HG02759 (cell line): ENCODE measurements at regions not wholly inside any gene's neighbourhood (a gene's known extent, or its start where the extent isn't known, plus 50 kb on each side); places are given as distances from the start of the nearest gene placed in this dataset.
"Not testable (repeated sequence)": the region's sequence is repeated elsewhere in the genome, so short reads cannot be mapped to it uniquely, and the experiment has no call there.

Experiments used
- ATAC-seq: cut with Tn5 transposase; IDR thresholded peaks from one replicate; pipeline ENCODE4 v1.9.1; 2021; ENCODE audit warnings: mild to moderate bottlenecking, moderate library complexity; ENCODE audit not compliant: unreplicated experiment

DNA sequence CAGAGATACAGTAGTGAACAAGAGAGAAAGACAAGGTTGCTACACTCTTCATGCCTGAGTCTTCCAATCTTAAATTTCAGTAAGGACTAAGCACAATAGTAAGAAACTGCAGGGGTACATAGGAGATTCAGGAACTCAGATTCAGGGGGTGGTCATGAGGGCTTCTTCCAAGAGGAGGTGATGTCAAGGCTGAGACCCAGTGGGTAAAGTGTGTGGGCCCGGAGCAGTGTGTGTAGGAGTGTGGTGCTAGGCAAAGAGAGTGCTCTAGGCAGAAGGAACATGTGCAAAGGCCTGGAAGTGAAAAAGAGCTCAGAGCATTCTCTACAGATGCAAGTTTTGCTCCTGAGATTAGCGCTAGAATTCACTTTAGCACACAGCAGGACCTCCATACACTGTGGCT, 102.9 kb upstream of the SPATA12 start:
- no peak for ATAC-seq

DNA sequence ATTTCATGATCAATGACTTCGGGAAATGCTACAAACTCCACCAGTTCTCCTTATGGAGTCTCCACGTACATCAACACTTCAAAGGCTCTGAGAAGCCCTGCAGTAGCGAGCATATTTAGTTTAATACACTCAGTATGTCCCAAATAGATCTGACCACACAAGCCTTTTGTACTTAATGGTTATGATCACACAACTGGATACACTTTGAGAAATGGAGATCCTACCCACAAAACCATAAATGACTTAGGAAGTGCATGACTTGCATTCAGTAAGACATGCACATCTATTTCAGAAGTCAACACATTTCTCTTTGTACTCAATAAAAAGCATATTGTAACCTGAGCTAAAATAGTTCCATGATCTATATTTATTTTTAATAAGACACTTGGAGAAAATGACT, 103.6 kb upstream of the SPATA12 start:
- ATAC-seq = no peak

DNA sequence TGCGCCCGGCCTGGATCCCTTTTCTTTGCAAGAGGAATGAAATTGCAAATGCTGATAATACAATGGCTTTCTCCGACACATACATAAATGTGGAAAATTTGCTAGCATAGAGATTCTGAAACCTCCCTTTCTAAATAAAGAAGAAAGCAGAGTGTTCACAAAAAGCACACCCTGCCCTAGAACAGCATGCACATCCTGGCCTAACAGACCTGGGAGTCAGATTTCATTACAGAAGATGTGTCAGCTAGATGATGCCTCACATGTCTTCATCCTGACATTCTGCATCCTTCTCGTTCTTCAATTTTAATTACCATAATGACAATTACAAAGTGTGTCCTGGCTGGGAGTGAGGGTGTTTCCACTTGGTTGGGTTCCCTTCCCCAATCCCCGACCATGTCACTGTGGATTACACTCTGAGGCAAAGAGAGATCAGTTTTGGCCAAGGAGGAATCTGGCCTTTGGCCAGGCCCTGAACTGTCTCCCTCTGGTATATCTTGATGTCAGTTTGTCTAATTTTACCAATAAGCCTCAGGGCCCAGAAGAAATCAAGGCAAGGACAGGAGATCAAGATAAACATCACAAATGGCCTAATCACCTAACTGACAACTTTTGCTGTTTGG, 104.9 kb upstream of the SPATA12 start:
- no peak for ATAC-seq

DNA sequence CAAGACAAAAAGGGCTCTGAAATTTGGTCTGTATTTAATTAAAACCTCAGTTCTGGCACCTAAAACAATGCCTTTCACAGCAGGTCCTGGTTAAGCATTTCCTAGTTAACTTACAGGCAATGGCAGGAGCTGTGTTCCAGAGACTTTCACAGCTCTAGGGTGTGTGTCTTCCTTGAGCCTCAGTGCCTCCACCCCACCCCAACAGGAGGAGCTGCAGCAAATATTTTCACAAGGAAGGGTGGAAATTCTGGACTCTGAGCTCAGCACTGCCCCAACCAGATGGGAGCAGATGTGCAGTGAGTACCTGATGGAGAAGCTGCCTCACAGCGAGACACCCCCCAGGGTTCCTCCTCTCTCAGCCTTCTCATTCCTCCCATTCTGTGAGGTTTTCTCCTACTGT, 106.3 kb upstream of the SPATA12 start:
- ATAC-seq = no peak

DNA sequence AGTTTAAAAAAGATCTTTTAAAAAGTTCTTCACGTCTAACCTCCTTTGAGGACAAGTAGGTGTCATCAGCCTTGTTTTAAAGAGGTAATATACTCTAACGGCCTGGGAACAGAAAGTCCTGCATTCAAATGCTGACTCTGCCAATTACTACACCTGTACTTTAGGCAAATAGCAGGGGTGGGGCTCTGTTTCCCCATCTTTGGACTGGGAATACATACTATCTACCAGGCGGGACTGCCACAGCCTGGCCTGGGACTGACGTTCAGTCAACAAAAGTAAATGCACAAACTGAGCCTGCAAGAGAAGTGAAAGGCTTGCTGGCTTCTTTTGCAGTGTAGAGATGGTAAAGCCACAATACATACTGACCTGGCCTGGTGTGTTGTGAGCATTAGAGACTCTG, 107.6 kb upstream of the SPATA12 start:
- no peak for ATAC-seq

DNA sequence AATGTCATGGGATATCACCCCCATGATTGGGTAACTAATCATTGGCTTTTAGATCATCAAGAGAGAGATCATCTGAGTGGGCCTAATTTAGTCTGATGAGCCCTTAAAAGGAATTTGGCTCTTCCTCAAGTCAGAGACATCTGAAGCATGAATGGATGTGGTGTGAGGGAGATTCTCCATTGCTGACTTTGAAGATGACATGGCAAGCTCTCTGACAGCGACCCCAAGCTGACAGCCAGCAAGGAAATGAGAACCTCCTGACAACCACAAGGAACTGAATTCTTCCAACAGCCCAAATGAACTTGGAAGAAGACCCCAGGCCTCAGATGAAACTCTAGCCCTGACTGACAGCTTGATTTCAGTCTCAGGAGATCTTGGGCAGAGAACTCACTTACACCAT, 108.4 kb upstream of the SPATA12 start:
- no peak for ATAC-seq

DNA sequence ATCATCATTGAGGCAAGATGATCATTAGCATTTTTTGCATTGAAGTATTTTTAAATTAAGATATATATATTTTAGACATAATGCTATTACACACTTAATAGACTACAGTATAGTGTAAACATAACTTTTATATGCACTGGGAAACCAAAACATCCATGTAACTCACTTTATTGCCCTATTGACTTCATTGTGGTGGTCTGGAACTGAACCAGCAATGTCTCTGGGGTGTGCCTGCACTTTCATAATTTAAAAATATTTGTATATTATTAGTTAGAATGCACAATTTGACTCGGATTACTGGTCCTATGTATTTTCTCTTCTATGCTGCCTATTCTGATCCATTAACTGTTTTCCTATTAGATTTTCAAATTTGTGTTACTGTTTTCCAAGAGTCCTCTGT, 109.1 kb upstream of the SPATA12 start:
- ATAC-seq = no peak

DNA sequence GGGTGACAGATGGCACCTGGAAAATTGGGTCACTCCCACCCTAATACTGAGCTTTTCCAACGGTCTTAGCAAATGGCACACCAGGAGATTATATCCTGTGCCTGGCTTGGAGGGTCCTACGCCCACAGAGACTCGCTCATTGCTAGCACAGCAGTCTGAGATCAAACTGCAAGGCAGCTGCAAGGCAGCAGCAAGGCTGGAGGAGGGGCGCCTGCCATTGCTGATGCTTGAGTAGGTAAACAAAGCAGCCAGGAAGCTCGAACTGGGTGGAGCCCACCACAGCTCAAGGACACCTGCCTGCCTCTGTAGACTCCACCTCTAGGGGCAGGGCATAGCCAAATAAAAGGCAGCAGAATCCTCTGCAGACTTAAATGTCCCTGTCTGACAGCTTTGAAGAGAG, 115.1 kb upstream of the SPATA12 start:
- not testable (repeated sequence) for ATAC-seq

DNA sequence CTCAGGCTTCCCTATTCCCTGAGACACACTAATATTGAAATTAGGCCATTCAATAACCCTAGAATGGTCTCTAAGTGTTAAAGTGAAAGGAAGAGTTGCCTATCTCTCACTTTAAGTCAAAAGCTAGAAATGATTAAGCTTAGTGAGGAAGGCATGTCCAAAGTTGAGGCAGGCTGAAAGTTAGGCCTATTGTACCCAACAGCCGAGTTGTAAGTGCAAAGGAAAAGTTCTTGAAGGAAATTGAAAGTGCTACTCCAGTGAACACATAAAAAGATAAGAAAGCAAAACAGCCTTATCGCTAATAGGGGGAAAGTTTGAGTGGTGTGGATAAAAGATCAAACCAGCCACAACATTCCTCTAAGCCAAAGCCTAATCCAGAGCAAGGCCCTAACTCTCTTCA, 117.9 kb upstream of the SPATA12 start:
- ATAC-seq = peak; percentile 66

DNA sequence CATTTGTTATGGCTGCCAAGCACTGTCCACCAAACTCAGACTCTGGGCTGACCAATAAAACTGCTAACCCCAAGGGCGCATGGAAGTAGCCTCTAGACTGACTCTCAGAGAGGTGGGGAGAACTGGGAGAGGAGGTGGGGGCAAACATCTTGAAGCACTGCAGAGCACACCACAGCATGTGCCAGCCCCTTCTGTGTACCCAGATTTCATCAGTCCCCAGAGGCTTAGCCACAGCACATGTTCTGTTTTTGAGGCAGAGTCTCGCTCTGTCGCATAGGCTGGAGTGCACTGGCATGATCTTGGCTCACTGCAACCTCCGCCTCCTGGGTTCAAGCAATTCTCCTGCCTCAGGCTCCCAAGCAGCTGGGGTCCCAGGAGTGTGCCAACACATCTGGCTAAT, 119.5 kb upstream of the SPATA12 start:
- no peak for ATAC-seq

DNA sequence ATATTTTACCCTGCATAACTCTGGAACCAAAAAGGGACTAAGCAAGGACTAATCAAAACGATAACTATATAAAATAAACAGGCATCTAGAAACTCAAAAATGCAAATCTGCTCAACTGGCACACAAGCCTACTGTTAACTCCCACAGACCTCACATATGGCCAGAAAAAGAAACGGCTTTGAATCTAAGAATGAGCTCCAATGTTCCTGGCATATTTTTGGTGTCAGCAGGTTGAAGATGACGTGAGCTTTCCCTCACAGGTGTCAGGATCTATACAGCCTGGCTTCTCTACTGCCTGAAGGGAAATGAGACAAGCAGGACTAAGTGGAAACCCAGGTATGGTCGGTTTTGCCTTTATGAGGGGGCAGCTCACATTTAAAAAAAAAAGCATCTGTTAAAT, 120.1 kb upstream of the SPATA12 start:
- no peak for ATAC-seq

DNA sequence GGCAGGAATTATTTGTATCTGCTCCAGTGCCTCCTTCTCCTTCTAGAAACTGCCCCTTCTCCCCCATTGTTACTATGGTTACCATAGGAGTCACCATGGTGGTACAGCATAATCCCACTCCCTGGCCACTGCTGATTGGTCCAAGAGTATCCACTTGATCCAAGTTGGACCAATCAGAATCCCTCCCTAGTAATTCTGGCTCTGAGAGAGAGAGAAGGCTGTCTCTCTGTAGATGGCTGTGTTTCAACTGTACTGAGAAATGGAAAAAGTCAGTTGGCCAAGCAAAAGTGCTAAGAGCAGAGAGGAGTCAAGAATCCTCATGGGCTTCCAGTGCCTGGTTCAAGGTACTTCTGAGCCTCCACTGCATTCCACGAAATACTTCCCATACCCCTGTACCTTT, 120.6 kb upstream of the SPATA12 start:
- ATAC-seq = no peak

DNA sequence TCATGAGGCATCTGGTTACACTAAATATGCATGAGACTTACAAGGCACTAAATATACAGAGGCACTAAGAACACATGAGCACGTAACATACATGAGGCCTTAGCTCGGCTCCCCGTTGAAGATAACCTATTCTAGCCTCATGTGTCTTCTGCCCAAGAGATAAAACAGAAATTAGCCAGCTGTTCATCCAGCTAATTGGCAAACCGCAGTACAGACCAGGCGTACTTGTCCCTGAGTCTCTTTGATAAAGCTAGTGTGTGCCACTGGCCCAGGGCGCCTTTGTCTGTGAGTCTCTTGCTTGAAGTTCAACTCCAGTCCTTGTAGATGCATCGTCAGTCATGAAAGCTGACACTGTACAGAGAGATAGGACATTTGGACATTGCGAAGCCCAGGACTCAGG, 121.9 kb upstream of the SPATA12 start:
- ATAC-seq = no peak

DNA sequence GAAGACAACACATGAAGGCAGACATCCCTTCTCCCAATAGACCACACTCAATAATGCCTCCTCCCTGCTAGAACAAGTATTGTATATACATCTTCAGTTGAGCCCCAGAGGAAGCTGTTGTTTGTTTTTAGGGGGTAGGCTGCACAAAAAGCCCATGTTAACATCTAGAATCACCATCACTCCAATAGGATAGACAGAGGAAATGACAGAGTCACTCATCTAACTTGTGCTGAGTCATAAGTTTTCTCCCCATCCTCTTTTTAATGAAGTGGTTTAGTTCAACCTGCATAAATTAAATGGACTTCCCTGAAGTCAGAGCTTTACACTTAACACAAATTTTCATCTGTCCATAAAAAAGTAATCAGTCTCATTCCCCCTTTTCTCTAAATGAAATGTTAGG, 122.9 kb upstream of the SPATA12 start:
- no peak for ATAC-seq

DNA sequence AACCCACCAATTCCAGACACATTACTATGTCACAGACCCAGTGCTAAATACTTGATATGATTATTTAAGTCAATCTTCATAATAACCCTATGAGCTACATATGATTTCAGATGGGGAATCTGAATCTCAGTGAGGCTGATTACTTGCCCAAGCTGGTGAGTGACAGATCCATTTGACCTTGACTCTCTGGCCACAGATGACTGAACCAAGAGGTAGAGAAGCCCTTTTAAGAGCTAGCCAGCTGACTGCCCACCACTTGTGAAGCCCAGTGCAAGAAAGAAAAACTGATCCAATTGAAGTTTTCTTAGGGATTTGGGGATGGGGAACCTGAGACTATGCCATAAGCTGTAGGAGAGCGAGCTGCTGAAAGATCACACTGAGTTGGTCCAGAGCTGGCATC, 124.7 kb upstream of the SPATA12 start:
- no peak for ATAC-seq

DNA sequence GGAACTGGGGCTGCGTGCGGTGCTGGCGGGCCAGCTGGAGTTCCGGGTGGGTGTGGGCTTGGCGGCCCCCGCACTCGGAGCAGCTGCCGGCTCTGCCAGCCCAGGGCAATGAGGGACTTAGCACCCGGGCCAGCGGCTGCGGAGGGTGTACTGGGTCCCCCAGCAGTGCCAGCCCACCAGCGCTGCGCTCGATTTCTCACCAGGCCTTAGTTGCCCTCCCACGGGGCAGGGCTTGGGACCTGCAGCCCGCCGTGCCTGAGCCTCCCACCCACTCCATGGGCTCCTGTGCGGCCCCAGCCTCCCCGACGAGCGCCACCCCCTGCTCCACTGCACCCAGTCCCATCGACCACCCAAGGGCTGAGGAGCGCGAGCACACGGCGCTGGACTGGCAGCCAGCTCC, 126.0 kb upstream of the SPATA12 start:
- not testable (repeated sequence) for ATAC-seq

DNA sequence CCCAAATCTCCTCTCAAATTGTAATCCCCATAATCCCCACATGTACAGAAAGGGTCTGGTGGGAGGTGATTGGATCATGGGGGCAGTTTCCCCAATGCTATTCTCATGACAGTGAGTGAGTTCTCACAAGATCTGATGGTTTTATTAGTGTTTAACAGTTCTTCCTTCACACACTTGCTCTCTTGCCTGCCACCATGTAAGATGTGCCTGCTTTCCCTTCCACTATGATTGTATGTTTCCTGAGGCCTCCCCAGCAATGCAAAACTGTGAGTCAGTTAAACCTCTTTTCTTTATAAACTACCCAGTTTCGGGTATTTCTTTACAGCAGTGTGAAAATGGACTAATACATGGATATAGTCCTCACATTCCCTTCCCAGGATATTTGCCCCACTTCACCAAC, 126.7 kb upstream of the SPATA12 start:
- no peak for ATAC-seq

DNA sequence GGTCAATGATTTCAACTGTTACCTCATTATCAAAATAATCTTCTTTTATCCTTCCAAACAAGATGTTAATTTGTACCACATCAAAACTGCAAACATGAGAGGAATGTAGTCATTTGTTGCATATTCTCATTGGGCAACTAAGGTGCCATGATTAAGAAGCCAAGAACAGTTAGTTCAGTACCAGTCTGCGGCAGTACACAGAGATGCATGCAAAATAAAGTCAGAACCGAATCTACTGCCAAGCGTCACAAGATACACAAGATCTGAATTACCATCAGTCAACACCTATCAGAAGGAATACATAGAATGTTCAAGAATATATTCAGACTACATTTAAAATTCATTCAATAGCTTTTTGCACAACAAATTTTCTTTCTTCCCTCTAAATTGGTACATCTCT, 127.6 kb upstream of the SPATA12 start:
- ATAC-seq = no peak

DNA sequence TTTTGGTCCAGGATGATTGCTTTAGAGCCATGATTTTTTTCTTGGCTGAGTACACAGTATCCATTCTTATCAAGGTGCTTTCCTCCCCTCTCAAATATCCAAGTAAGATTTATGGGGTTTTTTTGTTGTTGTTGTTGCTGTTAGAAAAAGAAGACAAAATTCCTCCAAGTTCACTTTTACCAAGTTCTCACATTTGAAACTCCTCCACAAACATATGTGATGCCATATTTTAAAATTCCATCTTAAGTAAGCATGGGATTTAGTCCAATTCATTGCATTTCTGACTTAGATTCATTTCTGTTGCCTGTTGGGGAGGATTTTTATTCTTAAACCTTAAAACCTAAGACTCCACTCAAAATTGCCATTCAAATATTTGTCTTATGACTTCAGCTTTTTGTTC, 128.6 kb upstream of the SPATA12 start:
- no peak for ATAC-seq

DNA sequence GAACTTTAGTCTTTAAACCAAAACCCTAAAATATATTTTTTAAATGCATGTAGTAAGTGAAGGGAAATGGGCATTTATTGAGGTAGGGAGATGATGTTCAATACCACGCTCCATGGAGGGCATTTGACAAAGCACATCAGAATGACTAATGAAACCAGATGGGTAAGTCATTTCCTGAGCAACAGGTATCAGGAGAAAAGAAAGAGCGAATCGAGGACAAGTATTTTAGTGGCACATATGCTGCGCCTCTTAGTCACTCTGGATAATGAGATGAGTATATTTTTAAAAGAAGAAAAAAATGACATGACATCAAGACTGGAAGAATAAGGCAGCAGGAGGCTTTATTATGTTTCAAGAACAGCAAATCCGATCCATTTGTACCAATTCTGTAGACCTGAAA, 129.0 kb upstream of the ARHGEF3 start:
- no peak for ATAC-seq

DNA sequence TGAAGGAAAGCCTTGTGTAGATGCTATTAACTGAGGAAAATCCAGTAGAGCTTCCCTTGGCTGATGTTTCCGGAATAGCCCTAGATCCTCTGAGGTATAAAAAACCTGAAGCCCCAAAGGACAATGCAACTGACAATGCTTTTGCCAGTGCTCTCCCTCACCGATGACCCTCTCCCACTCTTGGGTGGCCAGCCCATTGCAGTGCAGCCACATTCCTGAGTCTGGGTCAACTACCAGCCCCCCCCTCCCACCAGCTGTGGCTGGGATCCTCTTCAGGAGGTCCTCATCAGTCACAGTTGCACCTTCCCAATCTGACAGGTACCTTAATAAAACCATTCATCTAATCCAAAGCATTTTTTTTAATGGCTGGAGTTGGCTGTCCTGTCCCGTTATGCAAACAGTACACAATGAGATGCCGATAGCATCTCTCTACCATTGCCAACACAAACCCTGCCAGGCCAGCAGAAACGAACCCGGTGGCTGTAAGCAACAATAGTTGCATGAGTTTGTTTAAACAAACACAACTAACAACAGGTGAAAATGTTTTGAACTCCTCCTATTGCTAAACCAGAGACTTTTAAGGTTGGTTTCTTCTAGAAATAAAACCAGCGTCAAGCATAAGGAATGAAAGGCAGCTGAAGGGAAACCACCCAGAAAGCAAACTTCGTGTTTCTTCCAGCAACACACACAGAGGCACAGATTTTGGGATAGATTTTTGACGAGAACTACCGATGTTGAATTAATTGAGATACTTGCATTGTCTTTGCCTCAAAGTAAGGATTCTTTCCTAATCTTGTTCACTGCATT, 128.3 kb upstream of the ARHGEF3 start:
- no peak for ATAC-seq

DNA sequence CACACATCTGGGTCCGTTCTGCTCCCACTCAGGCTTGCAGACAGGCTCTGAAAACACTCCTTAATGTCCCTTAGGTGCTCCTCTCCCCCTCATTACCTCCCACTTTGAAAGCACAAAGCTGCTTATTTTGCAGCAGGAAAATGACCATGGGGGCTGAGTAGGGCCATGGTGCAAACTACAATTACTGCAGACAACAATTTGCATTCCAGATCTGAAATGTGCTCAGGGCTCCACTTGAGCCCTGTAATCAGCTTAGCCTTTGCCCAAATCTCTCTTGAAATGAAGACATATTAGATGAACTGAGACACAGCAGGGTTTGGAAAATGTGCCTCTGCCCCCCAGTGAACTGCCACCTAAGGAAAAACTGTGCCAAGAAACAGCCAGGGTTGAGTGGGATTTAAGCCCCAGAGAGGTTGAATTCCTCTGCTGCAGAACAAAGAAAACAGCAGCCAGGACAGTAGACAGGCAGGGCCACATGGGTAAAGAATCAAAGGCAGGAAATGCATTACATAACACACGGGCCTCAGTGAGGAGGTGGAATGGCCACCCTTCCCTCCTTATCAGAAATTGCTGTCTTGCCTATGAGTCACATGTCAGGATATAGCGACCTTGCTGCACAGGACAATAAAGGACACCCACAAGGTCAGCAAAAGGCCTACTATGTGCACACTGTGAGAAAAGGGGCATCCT, 126.8 kb upstream of the ARHGEF3 start:
- no peak for ATAC-seq
